ENCODE measurements at regions not wholly inside any gene's neighbourhood (a gene's known extent, or its start where the extent isn't known, plus 50 kb on each side); places are given as distances from the start of the nearest gene placed in this dataset.

DNA sequence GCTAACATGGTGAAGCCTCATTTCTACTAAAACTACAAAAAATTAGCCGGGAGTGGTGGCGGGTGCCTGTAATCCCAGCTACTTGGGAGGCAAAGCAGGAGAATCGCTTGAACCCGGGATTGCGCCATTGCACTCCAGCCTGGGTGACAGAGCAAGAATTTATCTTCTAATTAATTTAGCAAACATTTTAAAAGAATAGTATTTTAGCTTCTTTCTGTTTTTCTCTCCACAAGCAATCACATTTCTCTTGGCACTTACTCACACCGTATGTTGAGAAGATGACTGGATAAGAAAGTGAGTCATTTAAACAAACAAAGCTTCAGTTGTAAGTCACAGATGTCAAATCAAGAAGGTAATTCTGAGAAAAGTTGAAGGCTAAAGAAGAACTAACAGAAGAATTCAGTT is 264.0 kb downstream of the ARL4A start:
- Histone ChIP-seq H3K9me3 (no peaks in the 10 kb centered on the region), H3K27ac (no peak overlapping the region), H3K36me3 (no peaks in the 10 kb centered on the region), H3K27me3 (no peaks in the 10 kb centered on the region), H3K4me1 (peaks cover 0 to 7% (median 0%) of the 10 kb centered on the region in 4 donors), H3K4me3 (no peak overlapping the region)
- no peak for DNase-seq
- intact Hi-C loops (cut with DNase I; ENCODE audit: low total_unique reads) = no loop called here
- WGBS, 5 donors = 81 to 88% (median 83%) methylated on average over 6 of the region's 6 CpGs
- no peak for TF ChIP-seq EP300 (IDR thresholded peaks at IDR 0.05)

DNA sequence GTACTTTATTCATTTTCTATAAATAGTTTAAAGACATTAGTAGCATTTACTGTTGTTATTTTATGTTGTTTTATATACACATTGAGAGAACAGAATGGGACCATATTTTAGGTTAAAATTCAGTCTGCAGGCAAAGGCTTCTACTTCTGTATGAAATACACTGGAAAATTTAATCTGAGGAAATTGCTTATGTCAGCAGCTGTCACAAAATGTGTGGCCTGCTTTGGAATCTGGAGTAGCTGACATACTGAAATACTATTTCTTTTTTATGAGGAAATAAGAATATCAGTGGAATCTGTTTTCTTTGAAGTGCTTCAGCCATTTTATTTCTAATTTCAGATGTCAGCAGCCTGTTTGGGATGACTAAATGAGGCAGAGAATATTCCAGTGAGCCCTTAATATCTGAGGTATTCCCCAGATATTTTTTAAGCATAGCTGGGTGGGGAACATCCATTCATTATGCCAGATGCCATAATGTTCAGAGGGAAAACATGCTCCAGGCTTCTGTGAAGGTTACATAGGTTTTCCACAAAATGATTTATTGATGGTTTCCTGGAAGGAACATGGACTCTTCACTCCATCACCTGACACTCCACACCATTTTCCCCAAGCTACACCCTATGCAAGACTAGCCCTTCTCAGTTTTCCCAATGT is 267.1 kb downstream of the ARL4A start:
- Histone ChIP-seq H3K4me1 (peaks cover 0 to 7% (median 0%) of the 10 kb centered on the region in 4 donors), H3K9me3 (no peaks in the 10 kb centered on the region), H3K4me3 (no peak overlapping the region), H3K27me3 (no peaks in the 10 kb centered on the region), H3K27ac (no peak overlapping the region), H3K36me3 (no peaks in the 10 kb centered on the region)
- intact Hi-C loops (cut with DNase I; ENCODE audit: low total_unique reads) = no loop called here
- no peak for DNase-seq
- TF ChIP-seq POLR2AphosphoS5 (IDR thresholded peaks at IDR 0.05) (no peak), EP300 (IDR thresholded peaks at IDR 0.05) (no peak), POLR2A (IDR thresholded peaks at IDR 0.05) (no peak)
- TF ChIP-seq, protein P1, sequence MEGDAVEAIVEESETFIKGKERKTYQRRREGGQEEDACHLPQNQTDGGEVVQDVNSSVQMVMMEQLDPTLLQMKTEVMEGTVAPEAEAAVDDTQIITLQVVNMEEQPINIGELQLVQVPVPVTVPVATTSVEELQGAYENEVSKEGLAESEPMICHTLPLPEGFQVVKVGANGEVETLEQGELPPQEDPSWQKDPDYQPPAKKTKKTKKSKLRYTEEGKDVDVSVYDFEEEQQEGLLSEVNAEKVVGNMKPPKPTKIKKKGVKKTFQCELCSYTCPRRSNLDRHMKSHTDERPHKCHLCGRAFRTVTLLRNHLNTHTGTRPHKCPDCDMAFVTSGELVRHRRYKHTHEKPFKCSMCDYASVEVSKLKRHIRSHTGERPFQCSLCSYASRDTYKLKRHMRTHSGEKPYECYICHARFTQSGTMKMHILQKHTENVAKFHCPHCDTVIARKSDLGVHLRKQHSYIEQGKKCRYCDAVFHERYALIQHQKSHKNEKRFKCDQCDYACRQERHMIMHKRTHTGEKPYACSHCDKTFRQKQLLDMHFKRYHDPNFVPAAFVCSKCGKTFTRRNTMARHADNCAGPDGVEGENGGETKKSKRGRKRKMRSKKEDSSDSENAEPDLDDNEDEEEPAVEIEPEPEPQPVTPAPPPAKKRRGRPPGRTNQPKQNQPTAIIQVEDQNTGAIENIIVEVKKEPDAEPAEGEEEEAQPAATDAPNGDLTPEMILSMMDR (IDR thresholded peaks at IDR 0.05) = no peak

DNA sequence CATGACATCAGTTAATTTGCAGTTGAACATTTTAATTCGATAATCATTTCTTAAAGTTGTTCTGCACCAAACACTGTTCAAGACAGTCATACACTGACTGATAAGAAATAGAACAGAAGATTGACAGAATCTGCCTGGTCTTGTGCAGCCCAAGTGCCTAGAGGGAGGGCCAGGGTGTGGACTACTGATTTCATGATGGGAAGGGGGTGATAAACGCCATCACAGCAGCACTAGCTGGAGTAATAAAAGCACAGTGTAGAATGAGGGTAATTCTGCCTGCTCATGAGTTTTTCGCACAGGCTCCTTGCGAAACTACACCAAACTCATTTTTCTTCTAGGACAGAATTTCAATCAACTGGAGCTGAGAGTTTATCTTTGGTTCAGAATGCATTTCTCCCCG is 270.1 kb downstream of the ARL4A start:
- H3K4me1 ChIP-seq = no peaks in the 10 kb centered on the region
- DNase-seq = no peak
- no peaks in the 10 kb centered on the region for H3K27me3 ChIP-seq
- intact Hi-C loops (cut with DNase I; ENCODE audit: low total_unique reads) = no loop called here
- H3K9me3 ChIP-seq = no peaks in the 10 kb centered on the region
- no peak overlapping the region for H3K27ac ChIP-seq
- no peak overlapping the region for H3K4me3 ChIP-seq
- no peaks in the 10 kb centered on the region for H3K36me3 ChIP-seq
- WGBS, 5 donors = 80 to 87% (median 85%) methylated on average over 5 of the region's 5 CpGs
- TF ChIP-seq POLR2AphosphoS5 (IDR thresholded peaks at IDR 0.05) = no peak
- no peak for TF ChIP-seq POLR2A (IDR thresholded peaks at IDR 0.05)
- TF ChIP-seq, protein P1 (IDR thresholded peaks at IDR 0.05) = no peak
- no peak for TF ChIP-seq EP300 (IDR thresholded peaks at IDR 0.05)

DNA sequence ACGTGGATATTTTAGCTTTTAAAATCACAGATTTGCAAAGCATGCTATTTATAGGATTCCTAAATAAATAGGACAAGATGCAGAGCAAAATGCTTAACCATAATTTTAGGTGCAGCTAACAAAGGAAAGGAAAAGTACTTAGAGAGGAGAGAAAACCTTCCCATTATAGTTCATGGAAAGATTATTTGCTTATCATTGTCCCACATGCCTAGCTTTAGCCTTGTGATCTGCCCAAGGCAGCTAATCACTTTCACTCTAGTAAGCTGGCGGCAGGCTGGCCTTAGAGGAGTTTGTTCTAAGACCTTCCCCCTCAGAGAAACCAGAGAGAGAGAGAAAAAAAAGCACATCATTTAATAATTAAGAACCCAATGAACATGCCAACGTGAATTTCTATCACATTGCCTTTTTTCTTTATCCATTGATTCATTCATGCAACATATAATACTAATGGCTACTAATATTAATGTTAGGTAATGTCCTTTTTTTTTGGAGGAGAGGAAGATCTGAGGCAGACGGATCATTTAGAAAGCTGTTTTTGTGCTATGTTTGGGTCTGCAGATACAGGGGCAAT is 274.6 kb downstream of the ARL4A start:
- no peak overlapping the region for H3K4me3 ChIP-seq
- no peaks in the 10 kb centered on the region for H3K36me3 ChIP-seq
- 58 to 68% (median 64%) methylated on average over 4 of the region's 4 CpGs for WGBS, 5 donors
- intact Hi-C loops (cut with DNase I; ENCODE audit: low total_unique reads) = no loop called here
- DNase-seq = no peak
- TF ChIP-seq POLR2A (IDR thresholded peaks at IDR 0.05) = no peak
- no peak for TF ChIP-seq EP300 (IDR thresholded peaks at IDR 0.05)
- no peak for TF ChIP-seq POLR2AphosphoS5 (IDR thresholded peaks at IDR 0.05)
- TF ChIP-seq, protein P1 (IDR thresholded peaks at IDR 0.05) = no peak
- no peaks in the 10 kb centered on the region for H3K4me1 ChIP-seq
- no peak overlapping the region for H3K27ac ChIP-seq
- no peaks in the 10 kb centered on the region for H3K27me3 ChIP-seq
- H3K9me3 ChIP-seq = no peaks in the 10 kb centered on the region

DNA sequence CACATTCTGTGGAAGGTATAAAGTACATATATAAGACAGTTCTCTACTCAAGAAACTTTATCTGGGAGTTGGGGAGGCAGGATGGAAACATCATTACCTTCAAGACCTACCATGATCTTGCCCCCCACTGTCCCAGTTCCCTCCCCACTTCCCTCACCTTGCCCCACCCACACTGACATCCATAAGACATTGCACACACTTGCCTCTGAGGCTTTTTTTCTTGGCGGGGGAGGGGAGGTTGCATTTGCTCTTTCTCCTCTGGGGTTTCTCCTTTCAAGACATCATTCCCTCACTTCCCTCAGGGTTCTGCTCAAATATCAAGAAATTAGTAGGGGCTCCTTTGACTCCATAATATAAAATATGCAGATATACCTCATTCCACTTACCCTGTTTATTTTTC is 276.0 kb downstream of the ARL4A start:
- intact Hi-C loops (cut with DNase I; ENCODE audit: low total_unique reads) = no loop called here
- H3K27ac ChIP-seq = no peak overlapping the region
- H3K4me1 ChIP-seq = peaks cover 0 to 4% (median 2%) of the 10 kb centered on the region in 4 donors
- H3K27me3 ChIP-seq = no peaks in the 10 kb centered on the region
- H3K9me3 ChIP-seq = no peaks in the 10 kb centered on the region
- WGBS, 5 donors = 84 to 100% (median 100%) methylated on average over 1 of the region's 1 CpG
- TF ChIP-seq POLR2AphosphoS5 (IDR thresholded peaks at IDR 0.05) (no peak), POLR2A (IDR thresholded peaks at IDR 0.05) (no peak), EP300 (IDR thresholded peaks at IDR 0.05) (no peak)
- TF ChIP-seq, protein P1 (IDR thresholded peaks at IDR 0.05) = no peak
- no peak overlapping the region for H3K4me3 ChIP-seq
- no peaks in the 10 kb centered on the region for H3K36me3 ChIP-seq
- DNase-seq = no peak

All from stomach (tissue), 8 donors.